ENCODE measurements at regions not wholly inside any gene's neighbourhood (a gene's known extent, or its start where the extent isn't known, plus 50 kb on each side); places are given as distances from the start of the nearest gene placed in this dataset.

DNA sequence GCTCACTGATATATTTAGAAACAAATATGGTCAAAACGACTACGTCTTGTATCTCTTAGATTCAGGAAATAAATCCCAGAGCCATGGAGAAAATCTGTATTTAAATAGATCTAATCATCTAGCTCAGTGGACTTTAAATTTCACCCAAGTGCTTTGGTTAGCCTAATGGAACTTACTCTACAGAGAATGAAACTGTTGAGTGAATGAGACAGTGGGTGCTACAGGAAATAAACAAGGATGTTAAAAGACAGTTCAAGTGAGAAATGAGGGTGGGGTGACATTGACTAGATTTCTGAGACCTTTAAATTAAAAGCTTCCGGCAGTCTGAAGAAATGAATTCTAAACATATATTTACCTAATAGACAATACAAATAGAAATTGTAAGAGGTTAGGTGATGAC, 2197.0 kb downstream of the ARAP2 start:
- no peak for DNase-seq

DNA sequence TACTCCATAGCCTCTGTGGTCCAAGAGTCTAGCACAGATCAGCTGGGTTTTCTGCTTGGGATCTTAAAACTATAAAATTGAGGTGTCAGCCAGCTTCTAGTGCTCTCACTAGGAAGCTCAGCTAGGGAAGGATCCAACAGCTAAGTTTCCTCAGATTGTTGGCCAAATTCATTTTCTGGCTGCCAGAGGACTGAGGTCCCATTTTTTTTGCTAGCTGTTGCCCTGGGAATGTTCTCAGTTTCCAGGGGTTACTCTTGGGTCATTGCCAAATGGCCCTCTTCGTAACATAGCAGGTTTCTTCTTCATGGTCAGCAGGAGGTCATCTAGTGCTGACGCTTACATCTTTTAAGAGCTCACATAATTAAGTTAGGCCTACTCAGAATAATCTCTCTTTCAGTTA, 2178.2 kb downstream of the ARAP2 start:
- no peak for DNase-seq

DNA sequence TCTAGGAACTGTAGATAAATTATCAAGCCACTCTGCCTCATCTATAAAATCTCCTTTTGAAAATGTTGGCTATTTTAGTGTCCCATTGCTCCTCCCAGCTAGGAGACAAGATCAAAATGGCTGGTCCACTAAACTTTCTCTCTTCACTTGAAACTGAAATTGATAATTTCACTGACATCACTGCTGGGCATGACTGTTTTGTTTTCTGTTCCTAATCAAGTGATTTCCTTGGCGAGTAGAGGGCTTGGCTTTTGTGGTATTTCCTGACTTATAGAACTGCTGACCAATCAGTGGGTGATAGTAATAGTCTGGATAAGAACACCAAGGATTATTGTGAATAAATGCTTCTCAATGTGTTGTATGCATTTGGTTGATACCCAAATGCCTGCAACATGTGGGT, 2152.9 kb downstream of the ARAP2 start:
- no peak for DNase-seq

DNA sequence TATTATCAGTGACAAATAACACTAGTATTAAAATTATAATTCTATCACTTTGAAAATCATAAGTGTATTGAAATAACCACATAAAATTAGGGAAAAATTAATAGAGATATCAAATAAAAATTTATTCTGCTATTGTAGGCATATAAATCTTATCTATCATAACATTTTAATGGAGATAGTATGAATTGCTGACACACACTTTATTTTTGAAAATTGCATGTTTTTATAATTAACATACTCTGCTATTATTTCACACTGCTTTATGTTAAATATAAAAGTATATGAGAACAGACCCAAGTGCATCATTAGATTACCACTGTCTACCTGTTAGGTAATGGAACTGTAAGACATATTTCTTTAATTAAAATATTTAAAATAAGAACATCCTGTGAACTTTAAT, 2150.2 kb downstream of the ARAP2 start:
- DNase-seq, result no peak

DNA sequence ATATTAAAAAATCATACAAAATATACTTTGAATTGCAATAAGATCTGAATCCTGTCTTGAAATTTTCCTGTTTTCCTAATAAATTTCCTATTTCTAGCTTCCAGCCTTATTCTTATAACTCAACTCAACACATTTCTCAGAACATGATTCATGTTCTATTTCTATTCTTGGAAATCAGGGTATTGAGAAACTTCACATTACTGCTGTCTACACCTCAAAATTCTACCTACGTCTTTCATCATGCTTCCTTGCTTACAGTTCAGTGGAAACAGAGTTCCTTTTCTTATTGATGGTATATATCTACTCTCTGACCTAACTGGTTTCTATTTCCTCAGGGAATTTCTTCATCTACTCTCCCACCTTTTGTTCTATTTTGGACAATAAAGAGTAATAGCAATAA, 2139.0 kb downstream of the ARAP2 start:
- no peak for DNase-seq

DNA sequence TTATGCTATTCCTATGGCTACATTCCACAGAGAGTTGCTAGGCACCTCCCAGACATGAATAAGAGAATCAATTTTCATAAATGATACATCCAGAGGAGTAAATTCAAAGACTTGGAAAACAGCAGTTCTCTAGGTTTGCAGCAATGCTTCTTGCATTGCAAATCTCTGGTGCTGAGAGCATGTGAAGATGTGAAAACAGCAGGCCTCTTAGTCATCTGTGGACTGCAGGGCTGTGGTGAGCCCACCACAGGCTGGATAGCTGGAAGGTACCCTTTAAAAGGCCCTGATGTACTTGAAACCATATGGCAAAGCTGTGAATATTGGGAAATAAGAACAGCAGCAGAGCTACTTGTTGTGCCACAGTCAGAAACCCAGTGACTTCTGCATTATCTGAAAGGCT, 2135.9 kb downstream of the ARAP2 start:
- DNase-seq, result no peak

DNA sequence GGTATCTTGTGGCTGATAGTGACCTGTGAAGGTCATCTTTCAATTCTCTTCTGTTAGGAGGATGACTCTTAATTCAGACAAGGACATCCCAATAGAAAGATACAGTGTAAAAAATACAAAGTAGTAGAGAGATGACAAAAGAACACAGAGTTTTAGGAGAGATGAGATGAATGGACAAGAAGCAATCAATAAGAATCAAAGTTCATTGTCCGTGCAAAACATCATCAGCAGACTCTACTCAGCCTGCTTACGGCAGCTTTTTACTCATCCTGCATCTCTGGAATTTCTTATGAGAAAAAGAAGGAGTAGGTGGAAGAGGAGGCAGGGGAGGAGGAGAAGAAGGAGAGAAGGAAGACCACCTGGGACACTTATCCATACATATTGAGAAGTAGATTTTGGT, 2131.7 kb downstream of the ARAP2 start:
- no peak for DNase-seq

DNA sequence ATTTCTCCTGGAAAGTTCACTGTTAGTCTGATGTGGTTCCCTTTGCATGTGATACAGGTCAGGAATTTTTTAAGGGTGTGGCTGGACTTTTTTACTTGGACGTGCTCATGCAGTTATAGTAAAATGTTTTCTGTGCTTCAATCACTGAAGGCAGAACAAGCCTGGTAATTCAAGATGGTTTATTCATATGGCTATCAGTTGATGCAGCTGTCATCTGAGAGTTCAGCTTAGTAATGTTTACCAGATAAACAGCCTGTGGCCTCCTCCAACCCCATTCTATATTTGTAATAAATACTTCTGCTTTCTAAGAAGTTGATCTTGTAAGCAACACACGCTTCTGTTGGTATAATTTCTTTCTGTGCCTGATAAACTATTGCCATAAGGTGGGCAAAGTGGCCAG, 2105.9 kb downstream of the ARAP2 start:
- DNase-seq, result peak; percentile 42

DNA sequence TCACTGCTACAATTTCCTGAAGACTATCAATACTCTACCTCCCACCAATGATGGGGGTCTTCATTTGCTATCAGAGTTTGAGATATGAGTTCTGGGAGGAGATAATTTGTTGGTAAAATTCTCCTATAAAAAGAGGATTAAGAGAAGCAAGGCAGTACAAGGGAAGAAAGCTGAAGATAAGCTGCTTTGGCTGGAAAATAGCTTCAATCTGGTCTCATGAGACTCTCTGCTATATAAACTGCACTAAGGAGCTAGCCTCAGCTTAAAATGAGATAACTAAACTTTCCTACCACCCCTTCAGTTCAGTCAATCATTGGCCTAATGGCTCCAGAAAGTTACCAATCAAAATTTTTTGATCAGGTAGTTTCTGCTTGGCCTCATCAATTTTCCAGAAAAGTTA, 2105.0 kb downstream of the ARAP2 start:
- peak; percentile 84 for DNase-seq

DNA sequence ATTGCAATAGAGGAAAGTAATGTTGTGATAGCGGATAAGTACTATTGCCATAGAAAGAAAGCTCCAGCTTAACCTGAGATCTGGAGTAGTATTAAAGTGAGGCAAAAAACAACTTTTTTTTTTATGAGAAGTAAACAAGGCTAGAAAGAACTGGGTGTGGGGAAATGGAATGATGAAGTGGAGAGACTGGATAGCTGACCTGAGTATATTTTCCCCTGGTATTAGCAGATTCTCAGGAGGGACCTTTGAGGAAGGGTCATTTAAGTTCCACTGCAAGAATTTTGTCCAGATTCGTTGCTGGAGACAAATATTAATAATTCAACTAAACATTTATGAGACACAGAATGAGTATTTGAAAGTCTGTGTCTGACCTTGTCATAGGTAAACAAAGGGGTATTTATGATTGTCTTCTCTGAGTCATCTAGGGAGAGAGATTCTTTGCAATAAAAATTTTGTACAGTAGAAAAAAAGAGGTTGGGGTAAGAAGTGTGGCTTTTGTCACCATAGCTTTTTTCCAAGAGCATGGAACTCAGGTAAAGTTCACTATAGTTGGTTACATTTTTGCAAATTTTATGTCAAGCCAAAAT, 2095.9 kb downstream of the ARAP2 start:
- DNase-seq, result no peak

DNA sequence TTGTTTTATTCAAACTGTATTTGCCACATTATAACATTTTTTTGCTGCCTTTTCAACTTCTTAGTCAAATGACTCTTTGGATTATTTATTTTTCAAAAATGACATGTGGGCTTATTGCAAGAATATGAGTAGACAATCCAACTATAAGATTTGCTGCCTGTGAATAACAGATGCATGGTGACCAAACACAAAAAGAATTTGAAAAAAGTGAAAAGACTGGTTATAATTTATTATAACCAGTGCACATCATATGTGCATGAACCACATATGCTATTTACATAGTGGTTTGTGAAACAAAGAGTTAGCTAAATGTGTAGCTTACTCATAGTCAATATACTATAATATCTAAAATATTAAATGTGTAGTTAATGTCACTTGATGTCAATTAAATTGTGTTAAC, 2086.8 kb downstream of the ARAP2 start:
- DNase-seq, result no peak

DNA sequence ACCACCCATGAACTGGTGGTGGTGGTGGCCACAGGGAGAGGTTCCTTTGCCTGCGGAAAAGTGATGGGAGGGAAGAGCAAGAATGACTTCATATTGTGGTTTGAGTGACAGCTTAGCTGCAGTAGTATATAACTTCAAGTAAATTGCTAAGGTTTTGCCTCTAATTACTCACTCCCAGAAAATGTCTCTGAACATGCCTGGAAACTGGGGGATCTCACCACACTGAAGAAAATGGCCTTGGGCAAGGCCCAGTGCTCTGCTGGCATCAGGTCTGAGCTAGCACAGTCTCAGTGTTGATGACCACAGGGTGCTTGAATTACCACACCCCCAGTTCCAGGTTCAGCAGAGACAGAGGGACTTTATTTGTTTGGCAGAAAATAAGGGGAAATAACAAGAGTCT, 2085.4 kb downstream of the ARAP2 start:
- no peak for DNase-seq

DNA sequence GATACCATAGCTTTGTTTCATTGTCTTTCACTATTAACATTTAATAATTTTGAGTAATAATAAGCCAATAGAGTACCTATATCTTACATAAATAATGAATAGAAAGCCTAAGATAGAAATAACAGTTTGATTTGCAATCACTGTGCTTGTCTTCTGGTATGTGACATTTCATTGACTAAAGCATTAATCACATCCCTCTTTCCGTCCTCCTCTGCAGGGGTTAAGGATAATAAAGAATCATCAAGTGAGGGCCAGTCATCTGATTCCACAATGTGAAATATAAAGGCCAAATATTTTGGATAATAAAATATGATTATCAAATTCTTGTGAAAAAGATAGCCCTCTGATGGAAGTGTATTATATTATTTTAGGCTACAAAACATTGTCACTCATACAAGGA, 2073.4 kb downstream of the ARAP2 start:
- no peak for DNase-seq

DNA sequence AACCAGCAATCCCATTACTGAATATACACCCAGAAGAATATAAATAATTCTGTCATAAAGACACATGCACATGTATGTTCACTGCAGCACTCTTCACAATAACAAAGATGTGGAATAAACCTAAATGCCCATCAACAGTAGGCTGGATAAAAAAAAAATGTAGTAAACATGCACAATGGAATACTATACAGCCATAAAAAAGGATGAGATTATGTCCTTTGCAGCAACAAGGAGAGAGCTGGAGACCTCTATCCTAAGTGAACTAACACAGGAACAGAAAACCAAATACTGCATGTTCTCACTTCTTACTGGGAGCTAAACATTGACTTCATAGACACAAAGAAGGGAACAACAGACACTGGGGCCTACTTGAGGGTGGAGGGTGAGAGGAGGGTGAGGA, 2067.7 kb downstream of the ARAP2 start:
- DNase-seq, result no peak

DNA sequence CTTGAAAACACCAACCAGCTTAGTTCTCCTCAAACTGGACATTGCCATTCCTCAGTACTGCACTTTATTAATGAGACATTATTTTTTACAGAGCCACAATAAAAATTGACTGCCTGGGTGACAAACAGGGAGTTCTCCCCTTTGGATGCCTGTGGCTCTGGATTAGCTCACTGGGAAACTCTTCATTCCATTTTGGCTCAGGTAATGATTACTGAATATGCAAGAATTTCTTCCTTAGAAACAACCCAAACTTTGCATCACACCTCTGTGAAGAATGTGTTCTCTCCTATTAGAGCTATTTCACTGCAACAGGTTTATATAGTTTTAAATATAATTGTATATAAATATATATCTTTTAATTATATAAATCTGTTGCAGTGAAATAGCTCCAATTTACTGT, 2065.8 kb downstream of the ARAP2 start:
- DNase-seq, result no peak

DNA sequence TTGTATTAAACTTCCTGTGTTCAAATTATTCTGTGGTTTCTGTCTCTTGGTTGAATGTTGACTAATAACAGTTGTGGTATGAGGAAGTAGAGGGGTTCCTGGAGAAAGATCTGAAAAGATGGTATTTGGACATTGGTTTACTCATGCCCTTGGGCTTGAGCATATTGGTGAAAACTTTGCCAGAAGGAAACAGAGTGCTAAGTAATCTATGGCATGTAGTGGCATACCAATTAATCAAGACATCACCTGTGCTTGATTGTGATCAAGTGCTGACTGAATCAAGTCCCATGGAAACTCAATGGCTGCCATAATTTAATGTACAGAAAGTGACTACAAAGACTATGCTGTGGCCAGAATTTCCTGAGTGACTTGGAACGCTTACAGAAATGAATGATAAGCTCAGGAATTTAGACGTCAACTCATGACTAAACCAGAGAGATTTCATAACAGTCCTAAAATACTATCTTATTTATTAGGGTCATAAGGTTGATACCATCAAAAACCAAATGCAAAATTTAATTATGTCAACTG, 2062.9 kb downstream of the ARAP2 start:
- DNase-seq, result no peak

DNA sequence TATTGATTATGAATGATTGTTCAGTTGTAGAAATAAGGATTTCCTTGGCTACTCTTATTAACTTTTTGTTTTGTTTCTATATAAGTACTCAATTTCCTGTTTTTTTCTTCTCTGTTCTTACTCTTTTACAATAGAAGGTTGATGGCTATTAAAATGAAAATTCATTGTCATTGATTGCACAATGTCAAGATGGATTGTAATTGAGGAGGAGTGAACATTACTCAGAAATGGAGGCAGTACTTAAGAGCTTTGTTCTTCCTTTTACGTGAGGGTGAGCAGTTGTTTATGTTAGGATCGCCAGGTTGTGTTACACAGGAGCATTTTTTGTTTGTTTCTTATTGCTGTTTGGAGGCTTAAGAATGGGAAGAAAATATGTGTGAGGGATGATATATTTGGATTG, 2062.4 kb downstream of the ARAP2 start:
- DNase-seq, result no peak

DNA sequence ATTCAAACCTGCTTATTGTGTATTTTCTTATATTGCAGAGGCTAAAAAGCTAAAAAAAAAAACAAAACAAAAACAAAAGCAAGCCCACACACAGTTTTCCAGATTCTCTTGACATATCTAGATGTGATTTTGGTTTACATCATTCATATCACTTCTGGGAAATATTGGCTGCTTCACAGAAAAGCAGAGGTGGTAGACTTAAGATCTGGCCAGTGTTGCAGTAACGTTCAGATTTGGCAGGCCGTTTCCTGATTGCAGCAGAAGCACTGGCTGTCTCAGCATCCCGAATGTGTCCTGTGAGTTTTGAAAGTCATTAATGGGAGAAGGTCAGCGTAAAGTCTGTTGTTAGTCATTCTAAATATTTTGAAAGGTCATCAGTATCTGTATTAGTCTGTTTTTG, 2062.0 kb downstream of the ARAP2 start:
- no peak for DNase-seq

DNA sequence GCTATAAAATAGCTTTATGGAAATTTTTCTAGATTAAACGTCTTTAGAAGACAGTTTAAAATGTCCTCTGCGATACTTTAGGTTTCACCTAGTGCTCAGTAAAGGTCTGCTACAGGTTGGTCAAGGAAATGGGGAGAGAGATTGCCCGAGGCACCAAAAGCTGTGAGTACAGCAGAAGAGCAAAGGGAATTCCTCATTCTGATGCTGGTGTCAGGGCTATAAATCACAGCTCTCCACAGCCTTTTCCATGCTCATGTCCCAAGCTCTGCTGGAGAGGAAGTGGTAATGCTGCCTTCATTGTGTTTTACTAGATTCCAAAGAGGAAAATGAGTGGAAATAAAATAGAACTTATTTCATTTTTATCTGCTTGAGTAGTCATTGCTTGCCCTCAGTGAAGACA, 2060.4 kb downstream of the ARAP2 start:
- DNase-seq, result no peak

DNA sequence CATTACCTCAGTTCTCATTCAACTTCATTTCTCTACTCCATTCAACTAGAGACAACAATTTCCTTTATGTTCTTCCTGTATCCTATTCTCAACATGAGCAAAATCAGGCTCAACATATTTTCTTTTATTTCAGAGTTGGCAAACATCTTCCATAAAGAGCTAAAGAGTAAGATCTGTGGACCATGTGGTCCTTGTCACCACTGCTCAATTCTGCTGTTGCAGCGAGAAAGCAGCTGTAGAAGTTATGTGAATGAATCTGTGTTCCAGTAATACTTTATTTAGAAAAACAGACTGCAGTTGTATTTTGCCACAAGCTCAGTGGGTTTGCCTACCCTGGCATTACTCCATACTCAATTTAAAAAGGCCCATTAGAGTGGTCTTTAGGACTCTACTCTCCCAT, 2057.3 kb downstream of the ARAP2 start:
- no peak for DNase-seq

DNA sequence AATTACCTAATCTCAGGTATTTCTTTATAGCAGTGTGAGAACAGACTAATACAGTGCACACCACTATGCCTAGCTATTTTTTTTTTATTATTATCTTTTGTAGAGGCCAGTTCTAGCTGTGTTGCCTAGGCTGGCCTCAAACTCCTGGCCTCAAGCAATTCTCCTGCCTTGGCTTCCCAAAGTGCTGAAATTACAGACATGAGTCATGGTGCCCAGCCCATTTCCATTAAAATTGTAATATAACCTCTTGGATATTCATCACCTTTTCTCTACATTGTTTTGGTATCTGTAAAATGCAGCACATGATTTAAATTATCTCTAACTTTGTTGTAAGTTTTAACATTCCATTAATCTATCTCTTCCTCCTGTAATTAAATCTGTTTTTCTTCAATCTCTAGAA, 2052.9 kb downstream of the ARAP2 start:
- DNase-seq, result no peak

DNA sequence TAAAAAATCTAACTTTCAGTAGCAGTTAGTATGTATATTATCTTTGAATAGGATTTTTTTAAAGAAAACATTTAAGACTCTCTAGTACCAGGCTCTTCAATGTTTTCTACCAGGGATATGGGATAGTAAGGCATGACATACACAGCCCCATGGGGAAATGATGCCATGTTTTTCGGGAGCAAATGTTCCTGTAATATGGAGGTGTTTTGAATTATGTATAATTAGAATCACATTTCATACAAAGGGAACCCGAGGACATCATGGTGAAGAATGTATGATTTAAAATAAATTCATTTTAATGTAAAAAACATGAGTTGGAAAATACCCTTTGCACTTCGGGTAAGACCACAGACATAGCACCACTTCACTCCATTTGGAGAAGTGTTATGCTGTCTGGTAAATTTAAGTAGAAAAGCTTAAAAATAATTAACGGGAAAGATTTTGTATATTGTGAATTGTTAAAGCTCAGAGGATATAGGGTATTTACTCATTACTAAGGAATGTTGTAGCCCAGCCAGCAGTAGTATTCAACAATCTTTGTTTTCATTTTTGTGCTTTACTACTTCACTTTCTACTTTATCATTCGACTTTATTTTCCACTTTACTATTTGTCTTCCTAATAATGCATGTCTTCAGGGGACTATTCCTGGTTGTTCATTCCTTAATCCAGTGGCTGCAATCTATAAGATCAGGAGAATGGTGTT, 2050.7 kb downstream of the ARAP2 start:
- DNase-seq, result no peak

DNA sequence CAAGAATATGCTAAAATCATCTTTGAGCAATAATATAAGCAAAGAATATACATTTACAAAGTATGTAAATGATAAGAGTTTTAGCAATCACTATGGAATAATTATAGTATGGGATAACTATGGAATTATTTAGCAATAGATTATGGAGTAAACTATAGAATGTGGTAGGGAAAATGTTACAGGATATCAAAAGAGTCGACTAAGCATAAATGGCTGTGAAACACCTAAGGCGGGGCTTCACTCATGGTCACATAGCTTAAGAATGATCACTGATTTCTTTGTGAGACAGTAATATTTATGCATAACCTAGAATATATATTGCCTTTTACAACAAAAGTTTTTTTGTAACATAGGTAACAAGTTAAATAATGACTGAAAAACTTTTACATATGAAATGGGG, 2049.7 kb downstream of the ARAP2 start:
- no peak for DNase-seq

DNA sequence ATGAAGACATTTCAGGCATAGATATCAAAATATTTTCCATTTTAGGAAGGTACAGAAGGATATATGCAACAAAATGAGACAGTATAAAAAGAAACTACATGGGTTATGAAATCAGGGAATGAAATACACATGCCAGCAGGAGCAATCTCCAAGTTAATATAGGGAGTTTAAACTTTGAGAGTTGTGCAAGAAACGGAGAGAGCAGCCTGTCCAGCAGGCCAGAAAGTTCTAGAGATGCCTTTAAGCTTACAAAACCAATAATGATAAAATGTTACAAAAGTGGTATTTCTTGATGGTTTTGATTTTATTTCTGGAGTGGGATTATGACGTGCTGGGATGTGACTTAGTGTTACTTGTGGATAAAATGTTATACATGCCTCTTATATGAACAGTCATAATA, 2047.9 kb downstream of the ARAP2 start:
- DNase-seq, result no peak

DNA sequence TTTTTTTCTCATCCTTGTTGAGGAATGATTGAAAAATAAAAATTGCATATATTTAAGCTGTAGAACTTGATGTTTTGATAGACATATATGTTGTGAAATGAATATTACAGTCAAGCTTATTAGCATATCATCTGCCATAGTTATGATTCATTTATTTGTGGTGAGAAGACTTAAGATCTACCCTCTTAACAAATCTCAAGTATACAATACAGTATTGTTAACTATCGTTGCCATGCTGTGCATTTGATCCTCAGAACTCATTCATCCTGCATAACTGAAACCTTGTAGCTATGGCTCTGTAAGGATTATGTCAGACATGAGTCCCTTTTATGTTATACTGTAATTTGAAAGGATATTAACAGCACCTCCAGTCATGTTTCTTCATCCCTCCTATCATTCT, 2045.3 kb downstream of the ARAP2 start:
- DNase-seq, result no peak
